Activated CD4-positive, CD25-positive, alpha-beta regulatory T cell treated with anti-CD3 and anti-CD28 coated beads, Interleukin-2, amount 50 U/mL, for 24 hours (primary cell): ENCODE measurements at regions not wholly inside any gene's neighbourhood (a gene's known extent, or its start where the extent isn't known, plus 50 kb on each side); places are given as distances from the start of the nearest gene placed in this dataset.
A peak's percentile ranks its signal among the peaks of the same experiment; 100 is the strongest.
"Not testable (repeated sequence)": the region's sequence is repeated elsewhere in the genome, so short reads cannot be mapped to it uniquely, and the experiment has no call there.

Experiments used
- ATAC-seq, 2 donors: fragments of 150-1000 bp; cut with Tn5 transposase; one replicate each; pipeline ENCODE4 v1.10.0; 2021; ENCODE audit warnings: mild to moderate bottlenecking in 1 of 2, moderate library complexity in 1 of 2

DNA sequence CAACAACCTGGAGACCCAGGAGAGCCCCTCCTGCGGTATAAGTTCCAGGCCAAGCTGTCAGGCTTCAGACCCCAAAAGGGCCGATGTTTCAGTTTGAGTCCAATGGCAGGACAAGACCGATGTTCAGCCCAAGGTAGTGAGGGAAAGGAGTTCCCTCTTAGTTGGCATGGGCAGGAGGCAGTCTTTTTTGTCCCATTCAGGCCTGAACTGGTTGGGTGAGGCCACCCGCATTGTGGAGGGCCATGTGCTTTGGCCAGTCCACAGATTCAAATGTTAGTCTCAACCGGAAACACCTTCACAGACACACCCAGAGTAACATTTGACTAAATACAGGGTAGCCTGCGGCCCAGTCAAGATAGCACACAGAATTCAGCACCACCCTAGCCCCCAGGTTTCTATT is 89.6 kb upstream of the ANKRD10 start:
- no peak for ATAC-seq

DNA sequence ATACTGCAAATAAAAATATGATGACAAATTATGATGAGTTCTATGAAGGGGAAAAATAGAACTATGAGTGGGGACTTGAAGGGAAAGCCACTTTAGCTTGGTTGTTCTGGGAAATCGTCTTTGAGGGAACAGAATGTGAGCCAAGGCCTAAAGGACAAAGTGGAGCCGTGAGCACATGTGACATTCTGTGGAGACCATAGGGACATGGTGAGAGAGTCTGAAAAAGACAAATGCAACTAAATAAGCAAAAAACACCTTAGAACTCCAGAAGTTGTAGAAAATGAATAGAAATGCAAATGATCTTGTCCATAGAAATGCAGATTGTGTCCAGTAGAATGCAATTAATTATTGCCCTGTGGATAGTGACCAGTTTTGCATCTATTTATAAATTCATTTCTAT is 86.8 kb upstream of the ANKRD10 start:
- ATAC-seq: no peak

GRCh38 chr13:110993788-110994187 is 78.9 kb upstream of the ANKRD10 start:
- ATAC-seq: no peak

DNA sequence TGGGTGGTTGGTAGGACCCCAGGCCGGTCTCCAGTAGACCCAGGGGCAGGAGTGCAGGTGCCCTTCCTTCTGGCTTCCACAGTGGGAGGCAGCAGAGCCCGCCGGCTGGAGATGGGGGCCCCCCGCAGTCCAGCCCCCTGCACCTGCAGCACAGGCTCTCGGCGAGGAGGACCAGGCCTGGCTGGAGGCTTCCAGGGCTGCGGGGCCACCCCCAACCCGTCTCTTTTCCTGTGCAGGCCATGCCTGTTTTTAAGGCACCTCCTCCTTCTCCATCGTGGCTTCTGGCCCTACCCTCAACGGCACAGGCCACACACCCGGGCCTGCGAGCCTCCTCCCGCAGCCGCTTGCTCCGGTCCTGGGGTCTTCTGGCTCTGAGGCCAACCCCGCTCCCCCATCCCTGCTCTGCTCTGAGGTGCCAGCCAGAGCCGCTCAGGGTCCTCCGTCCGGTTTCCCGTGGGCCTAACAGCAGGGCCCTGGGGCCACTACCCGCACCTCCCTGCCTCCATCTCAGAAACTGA is 77.2 kb upstream of the ANKRD10 start:
- ATAC-seq: no peak

GRCh38 chr13:110989331-110989730 is 74.5 kb upstream of the ANKRD10 start:
- ATAC-seq: no peak

DNA sequence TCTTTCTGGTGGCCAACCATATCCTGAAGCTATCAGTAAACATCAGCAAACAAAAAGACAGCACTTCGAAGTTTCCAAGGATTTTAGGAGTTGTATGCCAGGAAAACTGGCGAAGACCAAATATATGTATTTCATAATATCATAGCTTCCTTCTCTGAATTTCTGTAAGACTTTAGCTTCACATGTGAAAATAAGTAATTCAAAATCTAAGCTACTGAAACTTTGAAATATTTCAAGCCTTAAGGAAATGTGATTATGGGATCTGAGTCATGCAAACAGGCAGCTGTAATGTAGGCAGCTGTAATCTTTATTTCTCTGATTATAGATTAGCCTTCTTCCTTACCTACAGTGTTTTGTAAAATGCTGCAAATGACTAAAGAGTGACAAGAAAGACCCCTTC is 70.7 kb upstream of the ANKRD10 start:
- ATAC-seq: no peak

- no peak for ATAC-seq
These were observed 69.9 kb upstream of the ANKRD10 start for GRCh38 chr13:110984798-110985197.

- ATAC-seq: no peak
These were observed 69.5 kb upstream of the ANKRD10 start for GRCh38 chr13:110984381-110984780.

- no peak for ATAC-seq
These were observed 68.4 kb upstream of the ANKRD10 start for GRCh38 chr13:110983241-110983640.

GRCh38 chr13:110981379-110981778 is 66.5 kb upstream of the ANKRD10 start:
- ATAC-seq: no peak

DNA sequence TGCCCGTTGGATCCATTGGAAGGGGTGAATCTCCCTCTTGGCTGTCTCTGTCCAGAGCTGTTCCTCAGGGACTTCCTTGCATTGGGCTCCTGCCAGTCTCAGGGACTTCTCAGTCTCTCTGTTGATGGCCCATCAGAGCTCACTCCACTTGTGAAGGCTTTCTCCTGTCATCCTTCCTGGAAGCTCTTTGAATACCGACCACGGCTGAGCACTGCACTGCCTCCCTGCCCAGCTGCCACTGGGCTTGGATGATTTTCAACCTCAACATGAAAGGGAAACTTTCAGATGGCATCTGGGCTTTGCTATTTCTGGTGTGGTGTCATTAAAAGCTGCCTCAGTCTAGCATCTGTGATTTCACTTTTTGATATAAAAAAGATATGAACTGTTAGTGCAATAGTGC is 66.1 kb upstream of the ANKRD10 start:
- no peak for ATAC-seq

DNA sequence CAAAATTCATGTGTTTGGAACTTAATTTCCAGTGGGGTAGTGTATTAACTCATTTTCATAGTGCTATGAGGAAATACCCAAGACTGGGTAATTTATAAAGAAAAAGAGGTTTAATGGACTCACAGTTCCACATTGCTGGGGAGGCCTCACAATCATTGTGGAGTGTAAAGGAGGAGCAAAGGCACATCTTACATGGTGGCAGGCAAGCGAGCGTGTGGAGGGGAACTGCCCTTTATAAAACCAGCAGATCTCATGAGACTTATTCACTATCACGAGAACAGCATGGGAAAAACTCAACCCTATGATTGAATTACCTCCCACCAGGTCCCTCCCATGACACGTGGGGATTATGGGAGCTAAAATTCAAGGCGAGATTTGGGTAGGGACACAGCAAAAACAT is 64.3 kb upstream of the ANKRD10 start:
- not testable (repeated sequence) for ATAC-seq

GRCh38 chr13:110978390-110978789 is 63.5 kb upstream of the ANKRD10 start:
- ATAC-seq: peak in 1 of 2 donors; percentile 58

GRCh38 chr13:110976785-110977184 is 61.9 kb upstream of the ANKRD10 start:
- no peak for ATAC-seq

GRCh38 chr13:110973007-110973700 is 58.3 kb upstream of the ANKRD10 start:
- ATAC-seq: peak in 1 of 2 donors; percentile 58

DNA sequence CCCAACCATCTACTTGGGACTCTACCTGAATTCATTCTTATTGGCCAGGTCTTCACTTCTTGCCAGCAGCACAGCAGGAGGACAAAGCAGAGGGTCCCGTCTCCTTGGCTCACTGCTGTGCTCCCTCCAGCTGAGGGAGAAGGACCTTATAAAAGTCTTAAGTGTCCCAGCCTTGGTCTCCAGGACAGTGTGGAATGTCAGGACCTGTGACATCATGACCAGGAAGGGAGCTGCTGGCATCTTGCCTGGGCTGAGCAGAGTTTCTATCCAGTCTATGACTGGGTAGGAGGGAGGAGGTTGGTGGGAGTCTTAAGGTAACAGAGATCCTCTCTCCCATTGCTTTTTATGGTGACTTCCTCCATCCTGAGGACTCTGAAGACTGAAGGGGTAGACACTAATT is 56.6 kb upstream of the ANKRD10 start:
- ATAC-seq: peak in 1 of 2 donors; percentile 6

DNA sequence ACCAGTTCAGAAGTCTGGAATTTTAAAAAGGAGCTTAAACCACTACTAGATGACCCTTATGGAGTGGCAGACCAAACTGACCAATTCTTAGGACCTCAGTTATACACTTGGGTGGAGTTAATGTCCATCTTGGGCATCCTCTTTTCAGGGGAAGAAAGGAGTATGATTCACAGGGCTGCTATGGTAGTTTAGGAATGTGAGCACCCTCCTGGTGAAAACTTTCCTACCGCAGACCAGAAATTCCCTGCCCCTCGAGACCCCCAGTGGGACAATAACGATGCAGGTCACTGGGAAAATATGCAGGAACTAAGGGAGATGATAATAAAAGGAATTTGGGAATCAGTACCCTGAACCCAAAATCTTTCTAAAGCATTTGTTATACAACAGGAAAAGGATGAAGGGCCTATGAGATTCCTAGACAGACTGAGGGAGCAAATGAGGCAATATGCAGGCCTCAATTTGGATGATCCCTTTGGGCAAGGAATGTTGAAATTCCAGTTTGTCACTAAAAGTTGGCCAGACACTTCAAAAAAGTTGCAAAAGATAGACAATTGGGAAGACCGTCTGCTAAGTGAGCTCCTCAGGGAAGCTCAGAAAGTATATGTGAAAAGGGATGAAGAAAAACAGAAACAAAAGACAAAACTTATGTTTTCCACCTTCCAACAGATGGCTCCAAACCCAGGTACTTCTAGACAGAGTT is 52.4 kb upstream of the ANKRD10 start:
- ATAC-seq: not testable (repeated sequence)

GRCh38 chr13:110965755-110966134 is 50.9 kb upstream of the ANKRD10 start:
- no peak for ATAC-seq

- peak; percentile 85 to 89 for ATAC-seq
These were observed 50.3 kb upstream of the ANKRD10 start for GRCh38 chr13:110965038-110965754.
